SIG-M5 (cell line): ENCODE measurements at regions not wholly inside any gene's neighbourhood (a gene's known extent, or its start where the extent isn't known, plus 50 kb on each side); places are given as distances from the start of the nearest gene placed in this dataset.

ENCODE experiments used
- DNase-seq: peaks from one replicate; lab custom pipeline; 2025; lab: John Stamatoyannopoulos, UW

DNA sequence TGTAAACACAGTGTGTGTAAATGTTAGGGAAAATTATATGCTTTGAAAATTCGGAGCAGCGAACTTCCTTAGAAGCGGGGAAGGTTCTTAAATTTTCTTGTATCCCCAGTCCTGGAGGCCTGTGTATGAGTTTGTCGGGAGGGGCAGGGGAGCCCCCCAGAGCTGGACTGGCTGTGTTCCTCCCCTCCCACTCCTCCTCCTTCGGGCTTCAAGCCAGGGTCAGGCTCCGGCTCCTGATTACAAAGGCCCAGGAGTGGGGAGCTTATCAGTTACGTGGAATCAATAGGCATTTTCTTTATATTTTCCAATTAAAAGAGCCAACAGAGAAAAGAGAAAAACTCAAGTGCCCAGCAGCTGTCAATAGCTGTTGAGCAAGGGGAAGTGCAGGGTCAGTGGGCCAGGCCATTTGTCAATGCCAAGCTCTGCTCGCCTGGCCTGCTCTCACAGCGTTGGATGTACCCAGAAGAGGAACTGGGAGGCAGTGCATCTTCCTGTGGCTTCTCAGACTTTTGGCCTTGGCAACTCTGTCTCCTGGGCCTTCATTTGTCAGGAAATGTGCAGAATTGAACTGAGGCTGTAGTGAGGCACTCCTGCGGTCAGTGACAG, 156.9 kb upstream of the PCBD1 start:
- no peak for DNase-seq

DNA sequence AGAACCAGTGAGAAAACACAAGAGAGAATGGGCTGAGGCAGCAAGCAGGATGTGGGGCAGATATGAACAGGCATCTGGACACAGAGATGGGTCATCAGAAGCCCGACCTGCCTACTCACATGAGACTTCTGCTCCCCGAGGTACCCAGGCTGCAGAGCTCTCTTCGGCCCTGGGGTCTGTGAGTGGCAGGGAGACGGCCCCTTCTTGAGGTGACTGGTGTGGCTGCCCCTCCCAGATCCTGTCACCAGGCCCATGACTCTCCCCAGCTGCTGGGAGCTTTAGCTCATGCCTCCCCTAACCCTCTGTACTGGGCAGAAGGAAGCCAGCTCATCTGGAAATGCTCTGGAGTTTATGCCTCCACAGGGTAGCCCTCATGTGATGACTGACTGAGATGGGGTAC, 157.6 kb upstream of the PCBD1 start:
- no peak for DNase-seq

DNA sequence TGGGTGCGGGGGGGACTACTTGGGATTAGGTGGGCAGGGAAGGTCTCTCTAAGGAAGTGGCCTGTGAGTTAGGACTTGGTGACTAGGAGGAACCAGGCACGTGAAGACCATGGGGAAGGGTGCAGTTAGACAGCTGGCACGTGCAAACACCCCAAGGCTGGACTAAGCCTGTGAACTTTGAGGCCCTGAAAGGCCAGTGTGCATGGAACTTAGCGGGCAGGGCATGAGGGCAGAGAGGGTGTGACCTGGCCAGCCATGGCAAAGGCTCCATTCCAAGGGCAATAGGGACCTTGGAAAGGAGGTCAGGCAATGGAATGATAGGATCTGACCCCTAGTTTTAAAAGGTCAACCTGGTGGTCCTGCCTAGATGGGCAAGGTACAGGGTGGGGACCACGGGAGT, 158.4 kb upstream of the PCBD1 start:
- no peak for DNase-seq

DNA sequence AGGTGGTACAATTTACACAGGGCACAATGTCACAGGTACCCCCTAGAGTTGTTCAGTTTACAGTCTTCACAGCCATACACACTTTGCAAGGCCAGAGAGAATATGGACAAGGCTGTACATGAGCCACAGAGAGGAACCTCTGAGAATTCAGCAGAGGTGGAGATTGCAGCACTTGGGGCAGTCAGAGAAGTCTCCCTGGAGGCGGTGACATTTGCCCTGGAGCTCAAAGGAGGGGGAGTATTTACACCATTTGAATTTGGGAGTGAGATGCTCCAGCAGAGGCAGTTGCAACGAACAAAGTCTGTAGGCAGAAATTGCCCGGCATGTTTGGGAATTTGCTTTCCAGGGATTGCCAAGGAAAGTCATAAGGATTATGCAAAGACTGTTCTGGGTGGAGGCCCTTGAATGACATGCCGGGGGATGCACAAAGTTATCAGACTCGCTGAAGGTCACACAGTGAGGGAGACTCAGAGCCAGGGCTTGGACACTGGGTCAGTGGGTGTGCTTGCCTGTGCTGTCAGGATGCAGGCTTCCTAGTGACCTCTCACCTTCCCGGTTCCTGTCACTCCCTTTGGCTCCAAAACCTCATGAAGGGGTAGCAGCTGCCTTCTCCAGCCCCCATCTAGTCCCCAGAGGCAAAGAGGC, 160.7 kb upstream of the PCBD1 start:
- DNase-seq: no peak

DNA sequence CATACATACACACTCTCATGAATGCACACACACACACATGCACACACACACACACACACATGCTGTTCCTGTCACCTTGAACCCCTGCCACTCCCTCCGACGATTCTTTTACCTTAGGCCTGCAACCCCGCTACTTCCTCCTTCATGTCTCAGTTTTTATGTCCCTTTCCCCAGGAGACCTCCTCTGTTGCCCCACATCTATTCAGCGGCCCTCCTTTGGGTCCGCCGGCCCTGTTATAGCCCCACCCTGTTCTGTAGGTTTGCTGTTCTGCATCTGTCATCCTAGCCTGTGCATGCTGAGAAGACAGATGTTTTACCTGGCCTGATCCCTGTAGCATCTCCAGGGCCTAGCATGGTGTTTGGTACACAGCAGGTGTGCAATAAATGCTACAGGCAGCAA, 161.6 kb upstream of the PCBD1 start:
- DNase-seq: no peak

DNA sequence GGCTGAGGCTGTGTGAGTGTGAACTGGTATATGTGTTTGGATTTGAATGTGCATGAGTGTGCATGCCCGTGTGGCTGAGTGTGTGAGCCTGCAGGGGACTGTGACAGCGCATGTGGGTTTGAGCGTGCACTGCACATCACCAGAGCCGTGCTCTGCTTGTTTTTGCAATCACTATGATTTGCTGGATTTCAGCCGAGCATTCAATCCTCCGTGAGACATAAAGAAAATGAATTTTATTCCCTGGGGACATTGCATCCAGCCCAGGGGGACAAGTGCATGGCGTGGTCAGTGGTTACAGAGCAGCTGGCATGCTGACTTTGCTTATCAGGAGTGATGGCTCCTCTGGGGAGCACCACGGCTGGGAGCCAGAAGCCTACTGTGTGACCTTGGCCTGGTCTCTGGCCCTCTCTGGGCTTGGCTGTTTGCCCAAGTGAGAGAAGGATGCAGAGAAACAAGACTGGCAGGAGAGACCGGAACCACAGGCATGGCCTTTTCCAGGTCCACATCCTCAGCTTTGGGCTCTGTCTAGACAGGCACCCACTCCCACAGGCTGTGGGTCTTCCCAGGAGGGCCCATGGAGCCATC, 160.2 kb upstream of the UNC5B start:
- no peak for DNase-seq

DNA sequence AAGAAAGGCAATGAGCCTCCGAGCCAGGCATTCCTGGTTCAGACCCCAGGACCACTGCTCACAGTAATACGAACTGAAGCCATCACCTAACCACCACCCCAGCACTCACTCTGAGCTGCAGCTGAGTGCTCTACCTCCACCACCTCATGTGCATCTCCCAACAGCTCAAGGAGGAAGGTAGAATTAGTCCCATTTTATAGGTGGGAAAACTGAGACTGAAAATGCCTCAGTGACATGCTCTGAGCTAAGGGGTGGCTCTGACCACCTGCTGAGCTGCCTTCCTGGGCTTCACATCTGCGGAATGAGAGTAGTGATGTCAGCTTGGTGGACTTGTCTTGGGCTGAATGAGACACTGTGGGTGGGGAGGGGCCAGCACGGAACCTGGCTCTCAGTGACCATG, 159.7 kb upstream of the UNC5B start:
- DNase-seq: no peak

DNA sequence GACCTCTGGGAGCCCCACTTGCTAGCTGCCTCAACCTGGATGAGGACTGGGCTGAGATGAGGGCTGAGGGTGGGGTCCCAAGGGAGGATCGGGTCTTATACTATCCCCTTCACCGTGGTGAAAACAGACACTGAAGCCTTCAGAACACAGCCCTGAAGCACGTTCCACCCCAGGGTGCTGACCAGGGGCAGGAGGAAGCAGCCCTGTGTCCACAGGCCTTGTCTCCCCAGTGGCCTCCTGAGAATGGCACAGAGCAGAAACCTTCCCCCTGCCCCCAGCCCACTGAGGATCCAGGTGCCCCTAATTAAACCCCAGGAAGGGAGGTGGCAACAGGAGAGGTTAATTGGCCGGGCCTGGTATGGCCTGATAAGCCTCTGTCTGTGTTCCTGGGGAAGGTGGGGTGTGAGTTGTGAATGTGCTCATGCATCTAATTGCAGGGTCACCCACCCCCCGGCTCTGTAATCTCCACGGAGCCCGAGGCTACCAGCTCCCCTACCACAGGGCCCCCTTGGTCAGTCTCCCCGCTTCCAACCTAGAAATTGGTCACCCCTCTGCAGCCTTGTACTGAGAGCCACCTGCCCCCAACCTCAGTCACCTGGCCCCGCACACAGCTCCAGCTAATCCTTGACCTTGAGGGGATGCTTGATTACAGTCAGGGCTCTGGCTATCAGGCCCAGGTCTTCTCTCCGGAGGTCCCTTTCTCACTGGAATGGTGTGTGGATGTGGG, 159.0 kb upstream of the UNC5B start:
- DNase-seq: no peak

DNA sequence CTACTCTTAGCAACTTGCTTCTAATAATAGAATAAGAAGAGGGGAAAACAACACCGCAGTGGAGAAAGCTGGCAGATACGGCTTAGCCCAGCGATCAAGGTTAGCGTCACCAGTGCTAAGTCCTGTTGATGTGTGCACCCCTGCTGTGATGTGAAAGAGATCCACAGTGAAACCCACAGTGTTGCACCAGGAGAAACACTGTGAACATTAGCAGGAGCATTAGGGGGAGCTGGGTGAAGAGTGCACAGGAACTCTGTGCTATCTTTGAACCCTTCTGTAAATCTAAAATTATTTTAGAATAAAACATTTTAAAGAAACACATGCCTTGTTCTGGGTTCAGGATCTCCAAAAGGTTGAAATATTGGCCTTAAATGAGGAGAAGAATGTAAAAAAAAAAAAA, 154.1 kb upstream of the UNC5B start:
- no peak for DNase-seq

DNA sequence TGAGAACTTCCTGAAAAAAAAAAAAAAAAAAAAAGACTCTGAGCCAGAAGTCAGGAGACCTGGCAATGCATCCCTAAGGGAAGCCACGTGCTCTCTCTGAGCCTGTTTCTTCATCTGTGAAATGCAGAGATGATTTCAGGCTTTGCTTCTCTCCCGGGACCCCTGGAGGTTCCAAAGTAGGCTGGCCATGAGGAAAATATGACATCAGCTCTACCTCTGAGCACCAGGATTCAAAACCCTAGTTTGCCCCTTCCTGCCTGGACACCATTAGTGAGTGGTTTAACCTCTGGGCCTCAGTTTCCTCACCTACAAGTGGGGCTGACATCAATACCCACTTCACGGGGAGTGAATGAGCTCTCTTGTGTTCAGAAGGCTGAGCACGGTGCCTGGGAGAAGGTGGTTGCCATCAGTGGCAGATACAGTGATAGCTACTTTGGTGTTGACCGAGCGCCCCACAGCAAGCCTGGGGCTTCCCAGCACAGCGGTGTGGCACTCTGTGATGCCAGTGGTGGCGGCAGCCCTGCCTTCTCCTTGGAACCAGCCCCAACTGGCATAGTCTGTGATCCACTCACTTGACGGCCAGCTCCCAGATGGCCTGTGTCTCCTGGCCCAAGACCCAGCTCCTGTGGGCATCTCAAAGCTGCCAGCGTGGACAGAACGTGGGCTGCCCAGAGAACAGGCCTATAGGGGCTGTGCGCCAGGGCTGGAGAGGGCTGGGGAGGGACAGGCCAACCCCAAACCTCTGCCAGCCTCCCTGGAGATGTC, 153.1 kb upstream of the UNC5B start:
- DNase-seq: no peak

DNA sequence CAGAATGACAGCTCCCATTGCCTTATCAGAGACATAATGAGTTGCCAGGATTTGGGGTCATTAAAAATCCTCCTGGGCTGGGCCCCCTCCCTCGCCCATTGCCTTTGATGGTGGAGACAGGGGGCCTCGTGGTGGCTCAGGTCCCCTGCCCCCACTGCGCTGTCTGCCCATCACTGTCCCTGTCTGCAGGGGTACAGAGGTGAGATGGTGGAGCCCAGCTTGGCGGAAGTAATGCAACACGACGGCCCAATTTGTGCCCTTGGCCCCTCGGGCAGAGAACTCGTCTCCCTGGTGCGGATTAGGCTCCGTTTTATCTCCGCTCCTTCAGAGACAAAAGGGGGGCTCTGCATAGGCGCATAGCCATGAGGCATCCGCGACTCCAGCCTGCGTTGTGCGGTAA, 152.4 kb upstream of the UNC5B start:
- no peak for DNase-seq

DNA sequence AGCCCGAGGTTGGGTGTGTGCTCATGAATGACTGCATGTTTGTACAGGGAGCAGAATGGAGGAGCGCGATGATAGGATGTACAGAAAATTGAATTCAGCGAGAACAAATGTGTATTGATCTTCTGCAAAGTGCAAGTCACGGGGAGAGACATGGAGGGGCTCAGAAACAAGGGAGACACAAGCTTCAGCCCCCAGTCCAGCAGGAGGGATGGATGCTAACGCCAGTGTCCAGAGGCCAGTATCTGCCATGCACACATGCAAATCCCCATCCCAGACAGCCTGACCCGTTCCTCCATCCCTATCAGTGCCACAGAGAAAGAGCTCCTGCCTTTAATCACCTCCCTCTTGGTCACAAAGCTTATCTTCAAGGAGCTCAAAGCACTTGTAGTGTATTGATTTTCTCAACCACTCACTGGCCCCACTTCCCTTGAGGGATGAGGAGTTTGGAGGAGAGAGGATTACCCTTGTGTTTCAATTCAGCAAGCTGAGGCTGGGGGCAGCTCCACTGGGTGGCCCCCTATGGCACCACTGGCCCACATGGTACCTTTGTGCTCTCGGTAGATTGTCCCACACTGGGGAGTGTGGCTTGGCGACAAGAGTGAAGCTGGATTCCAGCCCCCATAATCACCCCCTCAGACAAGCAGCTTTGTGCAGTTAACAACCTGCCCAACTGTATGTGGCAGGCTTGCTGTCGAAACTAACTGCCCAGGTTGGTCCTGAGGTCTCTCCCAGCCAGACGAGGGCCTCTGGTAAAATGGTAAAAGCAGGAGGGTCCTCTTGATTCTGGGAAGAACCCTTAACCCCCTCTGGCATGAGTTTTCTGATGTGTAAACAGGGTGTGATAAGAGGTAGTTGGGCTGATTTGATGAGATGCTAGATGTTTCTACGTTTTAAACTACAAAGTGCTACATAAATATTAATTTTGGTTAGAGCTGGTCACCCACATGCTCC, 151.6 kb upstream of the UNC5B start:
- no peak for DNase-seq

DNA sequence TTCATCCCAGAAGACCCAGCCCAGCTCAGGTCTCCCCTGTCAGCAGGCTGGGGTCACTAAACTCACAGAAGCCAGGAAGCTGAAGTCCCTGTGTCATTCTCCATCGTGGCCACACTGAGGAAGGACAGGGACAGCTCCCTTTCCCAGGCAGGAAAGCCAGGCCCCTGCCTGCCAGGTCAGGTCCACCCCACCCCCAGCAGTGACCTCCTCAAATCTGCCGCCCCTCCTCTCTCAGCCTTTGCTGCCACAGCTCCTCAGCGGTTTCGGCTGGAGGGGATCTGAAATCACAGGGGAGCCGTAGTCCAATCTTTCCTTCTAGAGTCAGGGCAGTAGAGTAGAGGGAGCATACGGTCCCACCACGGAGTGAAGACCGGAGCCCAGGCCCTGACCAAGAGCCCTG, 150.9 kb upstream of the UNC5B start:
- DNase-seq: no peak

DNA sequence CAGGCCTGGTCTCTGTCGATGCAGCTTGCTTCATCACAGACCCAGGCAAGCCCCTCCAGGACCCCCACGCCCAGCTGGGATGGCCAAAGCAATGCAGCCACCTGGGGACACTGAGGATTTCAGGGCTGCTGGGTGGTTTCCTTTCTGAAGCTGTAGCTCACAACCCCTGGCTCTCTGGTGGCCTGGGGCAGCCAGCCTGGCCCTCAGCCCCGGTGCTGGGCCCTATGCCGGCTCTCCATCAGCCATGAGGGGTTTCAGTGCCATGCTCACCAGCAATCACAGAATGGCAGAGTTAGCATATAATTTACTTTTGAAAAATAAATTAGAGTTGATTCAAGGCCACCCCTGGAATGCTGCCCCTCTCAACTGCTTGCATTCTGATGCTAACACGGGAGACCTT, 150.2 kb upstream of the UNC5B start:
- no peak for DNase-seq

DNA sequence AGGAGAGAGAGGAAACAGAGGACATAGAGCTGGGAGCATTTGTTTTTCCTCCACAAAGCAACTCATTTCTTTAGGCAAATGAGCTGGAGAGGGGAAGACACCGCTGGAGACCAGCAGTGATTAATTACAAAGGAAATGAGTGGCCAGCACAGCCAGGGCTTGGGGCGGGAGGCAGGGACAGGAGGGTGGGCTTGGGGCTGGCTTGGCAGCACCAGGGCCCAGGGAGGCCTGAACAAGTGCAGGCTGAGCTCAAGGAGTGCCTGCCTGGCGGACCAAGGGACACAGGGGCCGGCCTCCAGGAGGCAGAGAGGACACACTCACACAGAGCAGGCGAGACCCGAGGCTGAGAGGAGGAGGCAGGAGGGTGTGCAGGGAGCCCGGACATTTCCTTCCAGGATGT, 149.0 kb upstream of the UNC5B start:
- no peak for DNase-seq

DNA sequence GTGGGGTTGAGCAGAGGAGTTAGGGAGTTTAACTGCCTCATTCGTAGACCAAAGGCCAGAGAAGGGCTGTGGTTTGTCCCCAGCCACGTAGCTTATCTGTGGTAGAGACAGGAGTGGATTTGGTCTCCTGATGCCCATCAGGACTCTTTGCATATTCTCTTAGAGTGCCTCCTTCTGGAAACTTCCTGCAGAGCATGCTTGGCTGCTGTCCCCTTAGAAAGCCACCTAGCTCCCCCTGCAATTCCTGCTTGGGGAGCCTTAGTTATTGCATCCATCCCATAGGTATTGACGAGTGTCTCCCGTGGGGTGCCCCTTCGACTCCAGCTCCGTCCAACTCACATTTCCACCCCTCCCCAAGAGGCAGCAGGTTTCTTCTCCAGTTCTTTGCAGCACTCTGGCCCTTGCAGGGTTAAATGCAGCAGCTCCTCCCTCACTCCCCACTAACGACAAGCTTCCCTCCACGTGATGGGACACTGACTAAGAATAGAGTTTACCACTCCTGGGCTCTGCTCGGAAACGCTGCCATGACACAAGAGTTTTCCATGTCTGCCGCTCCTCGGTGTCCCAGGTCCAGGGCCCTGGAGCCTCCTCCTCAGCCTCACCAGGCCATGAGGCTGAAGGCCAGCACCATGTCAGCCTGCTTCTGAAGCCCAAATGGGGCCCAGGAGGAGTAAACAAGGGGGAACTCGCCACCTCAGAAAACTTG, 147.8 kb upstream of the UNC5B start:
- no peak for DNase-seq

DNA sequence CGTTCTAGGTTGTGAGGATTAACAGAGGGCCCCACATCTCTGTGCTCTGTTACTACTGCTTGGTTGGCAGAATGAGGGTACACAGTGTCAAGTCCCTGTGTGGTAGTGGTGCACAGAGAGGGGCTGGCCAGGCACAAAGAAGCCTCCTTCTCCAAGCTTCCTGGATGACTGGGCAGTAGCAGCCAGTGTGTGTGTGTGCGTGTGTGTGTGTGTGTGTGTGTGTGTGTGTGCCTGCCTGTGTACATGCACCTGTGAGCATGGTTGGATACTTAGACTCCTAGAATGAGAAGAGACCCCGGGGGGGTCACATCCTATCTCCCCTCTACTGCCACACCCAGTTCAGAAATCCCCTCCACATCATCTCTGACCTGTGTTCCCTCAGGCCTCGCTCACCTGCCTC, 146.7 kb upstream of the UNC5B start:
- no peak for DNase-seq

DNA sequence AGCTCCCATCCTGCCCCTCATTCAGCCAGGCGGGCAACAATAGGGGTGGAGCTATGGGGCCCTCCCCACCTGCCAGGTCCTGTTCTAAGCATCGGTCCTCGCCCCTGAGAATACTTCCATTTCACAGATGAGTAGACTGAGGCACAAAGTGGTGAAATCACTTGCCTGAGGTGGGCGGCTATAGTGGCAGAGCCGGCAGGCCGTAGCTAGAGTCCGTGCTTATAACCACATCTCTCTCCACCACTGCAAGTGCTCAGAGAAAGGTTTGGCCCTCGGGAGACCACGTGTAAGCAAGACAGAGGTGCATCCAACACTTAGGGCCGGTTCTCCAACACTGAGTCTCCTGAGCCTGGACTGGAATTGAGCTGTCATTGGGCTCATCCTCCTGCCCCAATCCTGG, 145.8 kb upstream of the UNC5B start:
- DNase-seq: no peak

DNA sequence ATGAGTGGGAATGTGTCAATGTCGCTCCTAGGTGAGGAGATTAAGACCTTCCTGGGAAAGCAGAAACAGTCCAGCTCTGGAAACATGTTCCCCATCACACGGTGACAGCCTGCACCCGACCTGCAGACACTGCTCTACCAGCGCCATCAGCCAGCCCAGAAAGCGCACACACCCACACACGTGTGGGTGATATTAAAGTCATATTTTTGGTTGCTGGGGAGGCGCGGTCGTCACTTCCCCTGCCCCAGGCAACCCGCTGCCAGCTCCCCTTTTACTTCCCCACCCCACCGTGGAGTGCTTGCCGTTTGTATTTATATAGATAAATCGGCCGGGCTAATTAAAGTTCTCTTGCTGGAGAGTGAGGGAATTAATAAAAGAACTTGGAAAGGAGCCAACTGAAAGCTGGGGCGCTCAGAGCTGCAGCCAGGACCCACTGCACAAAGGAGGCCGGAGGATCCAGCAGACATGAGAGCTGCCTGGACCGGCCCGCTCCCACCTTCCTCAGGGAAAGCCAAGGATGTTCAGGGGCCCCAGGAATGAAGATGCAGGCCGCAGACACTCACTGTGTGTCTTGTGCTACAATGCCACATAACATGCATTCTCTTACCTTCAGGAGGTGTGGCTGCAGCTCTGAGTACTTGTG, 145.2 kb upstream of the UNC5B start:
- DNase-seq: no peak

DNA sequence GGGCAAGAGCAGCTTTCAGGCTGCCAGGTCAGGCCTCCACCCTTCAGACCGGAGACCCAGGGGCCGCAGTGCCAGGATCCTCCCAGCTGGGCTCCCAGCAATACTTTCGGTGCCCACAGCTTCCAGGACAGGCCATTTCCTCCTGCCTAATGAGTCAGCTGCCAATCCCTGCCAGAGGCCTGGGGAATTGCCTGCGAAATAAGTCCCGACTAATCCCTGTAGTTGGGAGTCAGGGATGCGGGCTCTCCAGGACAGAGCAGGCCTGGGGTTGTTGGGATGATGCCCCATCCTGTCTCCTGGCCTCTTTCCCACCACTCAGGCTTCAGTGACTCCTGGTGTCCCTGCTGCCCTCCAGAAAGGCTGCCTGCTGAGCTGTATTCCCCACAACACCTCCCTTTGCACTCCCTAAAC, 143.5 kb upstream of the UNC5B start:
- no peak for DNase-seq
